HG02943 (cell line): ENCODE measurements at regions not wholly inside any gene's neighbourhood (a gene's known extent, or its start where the extent isn't known, plus 50 kb on each side); places are given as distances from the start of the nearest gene placed in this dataset.

ENCODE experiments used
- ATAC-seq: cut with Tn5 transposase; IDR thresholded peaks from one replicate; pipeline ENCODE4 v1.9.1; 2021; ENCODE audit warnings: mild to moderate bottlenecking, low read depth, moderate library complexity; ENCODE audit not compliant: unreplicated experiment

GRCh38 chr6:122524056-122524455 is 52.4 kb upstream of the SERINC1 start:
- no peak for ATAC-seq

GRCh38 chr6:122530440-122531046 is 58.9 kb upstream of the SERINC1 start:
- ATAC-seq = peak; percentile 94

- no peak for ATAC-seq
Measured at GRCh38 chr6:122548281-122548680, 61.9 kb upstream of the PKIB start.

GRCh38 chr6:122548820-122549219 is 61.4 kb upstream of the PKIB start:
- ATAC-seq = no peak

- ATAC-seq = no peak
Measured at GRCh38 chr6:122553697-122554096, 56.5 kb upstream of the PKIB start.

- ATAC-seq = no peak
Measured at GRCh38 chr6:122555561-122555960, 54.6 kb upstream of the PKIB start.

- no peak for ATAC-seq
Measured at GRCh38 chr6:122558080-122558479, 52.1 kb upstream of the PKIB start.
